K562 (cell line): ENCODE measurements at regions not wholly inside any gene's neighbourhood (a gene's known extent, or its start where the extent isn't known, plus 50 kb on each side); places are given as distances from the start of the nearest gene placed in this dataset.

ENCODE experiments used
- ATAC-seq: fragments of 200-7000 bp; cut with Tn5 transposase; 3 replicates; pipeline ENCODE4 v1.9.1; 2020; ENCODE audit warnings: moderate library complexity
- BruUV-seq: library from RNA; stranded (reverse); fragments of 400-500 nt; replicated peaks from 2 replicates; lab custom pipeline; 2021; lab: Mats Ljungman, UMichigan
- CTCF ChIA-PET: fragments of 300-600 bp; formaldehyde crosslinking; extraction: SDS; loops from one replicate; lab custom pipeline; 2021; ENCODE audit warnings: low intra/inter-chr PET ratio; lab: Yijun Ruan, JAX
- POLR2A ChIA-PET: fragments of 300-600, 350-650 bp; sonication (Branson Sonifier 250); formaldehyde crosslinking; extraction: SDS; loops from one replicate; lab custom pipeline; 2021; ENCODE audit warnings: antibody characterized with exemption, inconsistent platforms; lab: Yijun Ruan, JAX
- DNase-seq, 4 experiments: peaks; one replicate each; pipeline versions ENCODE4 v3.0.0 to v3.0.0-alpha.2; 2011 to 2018; ENCODE audit warnings: low spot score in 3 of 4, mixed read lengths in 3 of 4; ENCODE audit errors: extremely low read depth in 1 of 4
- FAIRE-seq: peaks from 2 replicates; lab custom pipeline; 2011; peaks lifted over from hg19 to GRCh38; lab: Jason Lieb, UNC
- H2AFZ ChIP-seq: 2 replicates; pipeline ENCODE4 v1.6.0; 2011; ENCODE audit warnings: low read depth, low read length, control low read depth, inconsistent platforms
- H3K27ac ChIP-seq: fragments of 200-600 bp; 3 replicates; pipeline ENCODE4 v1.8.0; 2011; ENCODE audit warnings: low read depth, mild to moderate bottlenecking, control low read depth, inconsistent platforms, low read length, moderate library complexity, mixed read lengths; ENCODE audit errors: extremely low read depth
- H3K27me3 ChIP-seq, 2 experiments: fragments of 300-600 bp in 1 of 2; 2 replicates in 1 of 2; 3 replicates in 1 of 2; pipeline versions ENCODE4 v1.6.0 to v1.8.0; 2011; ENCODE audit warnings: inconsistent platforms in 2 of 2, low read length in 2 of 2, mild to moderate bottlenecking in 1 of 2, mixed read lengths in 1 of 2, moderate library complexity in 1 of 2; ENCODE audit not compliant: control insufficient read depth in 2 of 2, insufficient read depth in 2 of 2
- H3K36me3 ChIP-seq: fragments of 300-600 bp; 3 replicates; pipeline ENCODE4 v1.8.0; 2011; ENCODE audit warnings: mild to moderate bottlenecking, low read length, inconsistent platforms; ENCODE audit not compliant: control insufficient read depth, insufficient read depth
- H3K4me1 ChIP-seq, 2 experiments: fragments of 200-600 bp in 1 of 2; replicated peaks in 1 of 2; 2 replicates in 1 of 2; 3 replicates in 1 of 2; pipeline versions ENCODE4 v1.5.1 to v1.8.0; 2011; ENCODE audit warnings: inconsistent platforms in 2 of 2, low read length in 2 of 2, mild to moderate bottlenecking in 1 of 2, mixed read lengths in 1 of 2, moderate library complexity in 1 of 2; ENCODE audit not compliant: control insufficient read depth in 2 of 2, insufficient read depth in 2 of 2
- H3K4me2 ChIP-seq: 2 replicates; pipeline ENCODE4 v1.6.1; 2011; ENCODE audit warnings: low read length, control low read depth, inconsistent platforms, mixed read lengths; ENCODE audit not compliant: insufficient read depth
- H3K4me3 ChIP-seq: fragments of 200-600 bp; sonication (generic), shearing (Covaris generic); 2 replicates; pipeline ENCODE4 v1.5.1; 2016; ENCODE audit warnings: control low read depth, inconsistent platforms
- H3K79me2 ChIP-seq: fragments of 200-600 bp; 3 replicates; pipeline ENCODE4 v1.8.0; 2011; ENCODE audit warnings: low read length, inconsistent platforms; ENCODE audit not compliant: control insufficient read depth, insufficient read depth
- H3K9ac ChIP-seq, 2 experiments: 2 replicates each; pipeline versions ENCODE4 v1.6.0 to v1.6.1; 2011; ENCODE audit warnings: low read depth in 2 of 2, low read length in 2 of 2, control low read depth in 1 of 2, inconsistent platforms in 1 of 2, mild to moderate bottlenecking in 1 of 2, mixed read lengths in 1 of 2; ENCODE audit not compliant: insufficient read depth in 1 of 2
- H3K9me1 ChIP-seq: one replicate; pipeline ENCODE4 v1.6.0; 2011; ENCODE audit warnings: inconsistent platforms, mild to moderate bottlenecking, low read length, moderate library complexity; ENCODE audit not compliant: control insufficient read depth, insufficient read depth
- H3K9me3 ChIP-seq: replicated peaks from 2 replicates; pipeline ENCODE4 v1.5.1; 2011; ENCODE audit warnings: low read depth, low read length, inconsistent platforms; ENCODE audit not compliant: control insufficient read depth, insufficient read depth
- H4K20me1 ChIP-seq: replicated peaks from 2 replicates; pipeline ENCODE4 v1.6.1; 2011; ENCODE audit warnings: low read length, inconsistent platforms, mixed read lengths; ENCODE audit not compliant: control insufficient read depth, insufficient read depth
- ETV1 ChIP-seq: fragments of 450-650 bp; conservative IDR thresholded peaks from 2 replicates; pipeline ENCODE4 v1.6.1; 2016; ENCODE audit warnings: missing genetic modification characterization, control low read depth, low read depth, missing compliant biosample characterization
- ETV5 ChIP-seq: sonication (generic); formaldehyde crosslinking; IDR thresholded peaks from 2 replicates; pipeline ENCODE4 v1.4.0; 2020; ENCODE audit warnings: low read depth, mild to moderate bottlenecking, missing genetic modification reagents
- HDAC2 ChIP-seq: fragments of 450-650 bp; IDR thresholded peaks from 2 replicates; pipeline ENCODE4 v1.6.1; 2016; ENCODE audit warnings: mild to moderate bottlenecking
- KAT2B ChIP-seq: IDR thresholded peaks from one replicate; pipeline ENCODE4 v1.6.1; 2012; ENCODE audit warnings: low read depth, mild to moderate bottlenecking, control low read depth, inconsistent platforms, low read length, moderate library complexity
- MEF2A ChIP-seq: IDR thresholded peaks from 2 replicates; pipeline ENCODE4 v1.6.1; 2011; ENCODE audit warnings: low read depth, mild to moderate bottlenecking, low read length, moderate library complexity; ENCODE audit not compliant: control insufficient read depth
- SIX5 ChIP-seq, 2 experiments: IDR thresholded peaks; 2 replicates each; pipeline ENCODE4 v1.6.1; 2011; ENCODE audit warnings: low read length in 2 of 2, borderline replicate concordance in 1 of 2, low read depth in 1 of 2, mild to moderate bottlenecking in 1 of 2, moderate library complexity in 1 of 2; ENCODE audit not compliant: insufficient read depth in 1 of 2
- SOX6 ChIP-seq: fragments of 450-650 bp; IDR thresholded peaks from 2 replicates; pipeline ENCODE4 v1.6.1; 2014; ENCODE audit warnings: mild to moderate bottlenecking
- ZBED1 ChIP-seq: IDR thresholded peaks from 2 replicates; pipeline ENCODE4 v1.6.1; 2014
- ZNF23 ChIP-seq: fragments of 250-450 bp; sonication (Bioruptor Pico); IDR thresholded peaks from 2 replicates; pipeline ENCODE4 v1.4.0; 2020; ENCODE audit warnings: mild to moderate bottlenecking
- ZNF239 ChIP-seq: fragments of 250-450 bp; sonication (Bioruptor Pico); IDR thresholded peaks from 2 replicates; pipeline ENCODE4 v1.4.0; 2020; ENCODE audit warnings: mild to moderate bottlenecking
- WGBS: fragments of 100-300 bp; shearing (Covaris generic); methylation state at CpG from one replicate; pipeline ENCODE4 v1.1.6; 2016; ENCODE audit warnings: low coverage, mixed read lengths; ENCODE audit not compliant: insufficient coverage; ENCODE audit errors: missing lambda C conversion rate; 5-methylcytosine and 5-hydroxymethylcytosine counted together
- in situ Hi-C: fragments of 300-500 bp; cut with MboI; formaldehyde crosslinking; loops from 4 replicates; pipeline ENCODE4 v1.15.0; 2018; ENCODE audit warnings: inconsistent platforms, mixed read lengths
- intact Hi-C: fragments of 100-400 bp; cut with micrococcal nuclease; formaldehyde crosslinking; loops from 2 replicates; pipeline ENCODE4 v1.14.2; 2022
- TF ChIP-seq, protein P1 (sequence below): fragments of 450-650 bp; IDR thresholded peaks from 2 replicates; pipeline ENCODE4 v1.6.1; 2016; ENCODE audit warnings: antibody characterized with exemption
- TF ChIP-seq, protein P2 (sequence below): sonication (generic); formaldehyde crosslinking; IDR thresholded peaks from 2 replicates; pipeline ENCODE4 v1.8.1; 2023; ENCODE audit warnings: mild to moderate bottlenecking, missing genetic modification reagents
- TF ChIP-seq, protein P3 (sequence below): fragments of 450-650 bp; formaldehyde crosslinking; IDR thresholded peaks from 2 replicates; pipeline ENCODE4 v1.4.0; 2020; ENCODE audit warnings: mild to moderate bottlenecking, moderate library complexity
- TF ChIP-seq, protein P4 (sequence below): fragments of 450-650 bp; IDR thresholded peaks from 2 replicates; pipeline ENCODE4 v1.6.1; 2017; ENCODE audit warnings: mild to moderate bottlenecking, moderate library complexity
- TF ChIP-seq, protein P5 (sequence below), 2 experiments: IDR thresholded peaks; 2 replicates each; pipeline ENCODE4 v1.6.1; 2012; ENCODE audit warnings: improper control_type of control experiment in 2 of 2, low read depth in 2 of 2, low read length in 2 of 2, borderline replicate concordance in 1 of 2

DNA sequence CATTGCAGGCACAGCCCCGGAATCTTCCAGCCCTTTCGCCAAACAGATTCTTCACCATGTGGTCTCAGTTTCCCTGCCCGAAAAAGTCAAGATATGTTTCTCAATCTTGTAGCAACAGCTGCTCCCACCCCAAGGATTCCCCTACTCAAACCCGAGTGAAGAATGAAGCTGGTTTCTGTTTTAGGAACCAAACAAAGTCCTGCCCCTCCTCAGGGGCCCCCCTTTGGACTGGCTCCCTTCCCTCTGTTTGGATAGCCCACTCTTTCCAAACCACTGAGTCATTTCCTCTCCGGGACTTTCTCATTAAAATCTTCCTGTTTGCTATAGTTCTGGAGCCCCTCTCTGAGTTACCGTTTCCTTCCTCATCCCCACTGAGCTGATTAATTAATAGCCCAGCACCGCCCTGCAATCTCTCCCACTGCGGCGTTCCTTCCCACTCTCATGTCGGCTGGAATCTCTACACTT lies 100.9 kb downstream of the TSEN15 start:
- CTCF ChIA-PET = no interaction called here
- Histone ChIP-seq H3K36me3 (no peaks in the 10 kb centered on the region), H3K27ac (no peak overlapping the region), H3K4me2 (no peak overlapping the region), H4K20me1 (no peaks in the 10 kb centered on the region), H3K9me3 (no peaks in the 10 kb centered on the region), H3K9ac (no peak overlapping the region), H3K27me3 (peaks cover 10 to 31% of the 10 kb centered on the region in 2 experiments), H3K9me1 (no peaks in the 10 kb centered on the region), H3K79me2 (no peaks in the 10 kb centered on the region), H3K4me1 (no peaks in the 10 kb centered on the region), H2AFZ (no peak overlapping the region), H3K4me3 (no peak overlapping the region)
- POLR2A ChIA-PET = no interaction called here
- WGBS = under 1% methylated on average over 10 of the region's 10 CpGs
- no TSS peak for BruUV-seq
- FAIRE-seq (no peak), ATAC-seq (no peak), DNase-seq (no peak)
- intact Hi-C loops (no loop called here), in situ Hi-C loops (no loop called here)
- TF ChIP-seq ZNF23 (no peak), ETV1 (tag) (no peak), ETV5 (CRISPR knock-in tag) (no peak), HDAC2 (no peak), KAT2B (no peak), SIX5 (IDR thresholded peaks at IDR 0.05; ENCODE audit: borderline replicate concordance in 1 of 2, insufficient read depth in 1 of 2, low read depth in 1 of 2, low read length in 2 of 2) (no peak), MEF2A (no peak), ZBED1 (no peak), ZNF239 (CRISPR knock-in tag) (no peak), SOX6 (no peak)
- TF ChIP-seq, protein P1, sequence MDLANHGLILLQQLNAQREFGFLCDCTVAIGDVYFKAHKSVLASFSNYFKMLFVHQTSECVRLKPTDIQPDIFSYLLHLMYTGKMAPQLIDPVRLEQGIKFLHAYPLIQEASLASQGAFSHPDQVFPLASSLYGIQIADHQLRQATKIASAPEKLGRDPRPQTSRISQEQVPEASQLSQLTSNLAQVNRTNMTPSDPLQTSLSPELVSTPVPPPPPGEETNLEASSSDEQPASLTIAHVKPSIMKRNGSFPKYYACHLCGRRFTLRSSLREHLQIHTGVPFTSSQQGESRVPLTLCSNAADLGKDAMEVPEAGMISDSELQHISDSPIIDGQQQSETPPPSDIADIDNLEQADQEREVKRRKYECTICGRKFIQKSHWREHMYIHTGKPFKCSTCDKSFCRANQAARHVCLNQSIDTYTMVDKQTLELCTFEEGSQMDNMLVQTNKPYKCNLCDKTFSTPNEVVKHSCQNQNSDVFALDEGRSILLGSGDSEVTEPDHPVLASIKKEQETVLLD = no peak
- TF ChIP-seq, protein P2, sequence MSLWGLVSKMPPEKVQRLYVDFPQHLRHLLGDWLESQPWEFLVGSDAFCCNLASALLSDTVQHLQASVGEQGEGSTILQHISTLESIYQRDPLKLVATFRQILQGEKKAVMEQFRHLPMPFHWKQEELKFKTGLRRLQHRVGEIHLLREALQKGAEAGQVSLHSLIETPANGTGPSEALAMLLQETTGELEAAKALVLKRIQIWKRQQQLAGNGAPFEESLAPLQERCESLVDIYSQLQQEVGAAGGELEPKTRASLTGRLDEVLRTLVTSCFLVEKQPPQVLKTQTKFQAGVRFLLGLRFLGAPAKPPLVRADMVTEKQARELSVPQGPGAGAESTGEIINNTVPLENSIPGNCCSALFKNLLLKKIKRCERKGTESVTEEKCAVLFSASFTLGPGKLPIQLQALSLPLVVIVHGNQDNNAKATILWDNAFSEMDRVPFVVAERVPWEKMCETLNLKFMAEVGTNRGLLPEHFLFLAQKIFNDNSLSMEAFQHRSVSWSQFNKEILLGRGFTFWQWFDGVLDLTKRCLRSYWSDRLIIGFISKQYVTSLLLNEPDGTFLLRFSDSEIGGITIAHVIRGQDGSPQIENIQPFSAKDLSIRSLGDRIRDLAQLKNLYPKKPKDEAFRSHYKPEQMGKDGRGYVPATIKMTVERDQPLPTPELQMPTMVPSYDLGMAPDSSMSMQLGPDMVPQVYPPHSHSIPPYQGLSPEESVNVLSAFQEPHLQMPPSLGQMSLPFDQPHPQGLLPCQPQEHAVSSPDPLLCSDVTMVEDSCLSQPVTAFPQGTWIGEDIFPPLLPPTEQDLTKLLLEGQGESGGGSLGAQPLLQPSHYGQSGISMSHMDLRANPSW (CRISPR knock-in tag) = no peak
- TF ChIP-seq, protein P3, sequence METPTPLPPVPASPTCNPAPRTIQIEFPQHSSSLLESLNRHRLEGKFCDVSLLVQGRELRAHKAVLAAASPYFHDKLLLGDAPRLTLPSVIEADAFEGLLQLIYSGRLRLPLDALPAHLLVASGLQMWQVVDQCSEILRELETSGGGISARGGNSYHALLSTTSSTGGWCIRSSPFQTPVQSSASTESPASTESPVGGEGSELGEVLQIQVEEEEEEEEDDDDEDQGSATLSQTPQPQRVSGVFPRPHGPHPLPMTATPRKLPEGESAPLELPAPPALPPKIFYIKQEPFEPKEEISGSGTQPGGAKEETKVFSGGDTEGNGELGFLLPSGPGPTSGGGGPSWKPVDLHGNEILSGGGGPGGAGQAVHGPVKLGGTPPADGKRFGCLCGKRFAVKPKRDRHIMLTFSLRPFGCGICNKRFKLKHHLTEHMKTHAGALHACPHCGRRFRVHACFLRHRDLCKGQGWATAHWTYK = no peak
- TF ChIP-seq, protein P4, sequence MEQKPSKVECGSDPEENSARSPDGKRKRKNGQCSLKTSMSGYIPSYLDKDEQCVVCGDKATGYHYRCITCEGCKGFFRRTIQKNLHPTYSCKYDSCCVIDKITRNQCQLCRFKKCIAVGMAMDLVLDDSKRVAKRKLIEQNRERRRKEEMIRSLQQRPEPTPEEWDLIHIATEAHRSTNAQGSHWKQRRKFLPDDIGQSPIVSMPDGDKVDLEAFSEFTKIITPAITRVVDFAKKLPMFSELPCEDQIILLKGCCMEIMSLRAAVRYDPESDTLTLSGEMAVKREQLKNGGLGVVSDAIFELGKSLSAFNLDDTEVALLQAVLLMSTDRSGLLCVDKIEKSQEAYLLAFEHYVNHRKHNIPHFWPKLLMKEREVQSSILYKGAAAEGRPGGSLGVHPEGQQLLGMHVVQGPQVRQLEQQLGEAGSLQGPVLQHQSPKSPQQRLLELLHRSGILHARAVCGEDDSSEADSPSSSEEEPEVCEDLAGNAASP = no peak
- TF ChIP-seq, protein P5, sequence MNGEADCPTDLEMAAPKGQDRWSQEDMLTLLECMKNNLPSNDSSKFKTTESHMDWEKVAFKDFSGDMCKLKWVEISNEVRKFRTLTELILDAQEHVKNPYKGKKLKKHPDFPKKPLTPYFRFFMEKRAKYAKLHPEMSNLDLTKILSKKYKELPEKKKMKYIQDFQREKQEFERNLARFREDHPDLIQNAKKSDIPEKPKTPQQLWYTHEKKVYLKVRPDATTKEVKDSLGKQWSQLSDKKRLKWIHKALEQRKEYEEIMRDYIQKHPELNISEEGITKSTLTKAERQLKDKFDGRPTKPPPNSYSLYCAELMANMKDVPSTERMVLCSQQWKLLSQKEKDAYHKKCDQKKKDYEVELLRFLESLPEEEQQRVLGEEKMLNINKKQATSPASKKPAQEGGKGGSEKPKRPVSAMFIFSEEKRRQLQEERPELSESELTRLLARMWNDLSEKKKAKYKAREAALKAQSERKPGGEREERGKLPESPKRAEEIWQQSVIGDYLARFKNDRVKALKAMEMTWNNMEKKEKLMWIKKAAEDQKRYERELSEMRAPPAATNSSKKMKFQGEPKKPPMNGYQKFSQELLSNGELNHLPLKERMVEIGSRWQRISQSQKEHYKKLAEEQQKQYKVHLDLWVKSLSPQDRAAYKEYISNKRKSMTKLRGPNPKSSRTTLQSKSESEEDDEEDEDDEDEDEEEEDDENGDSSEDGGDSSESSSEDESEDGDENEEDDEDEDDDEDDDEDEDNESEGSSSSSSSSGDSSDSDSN (IDR thresholded peaks at IDR 0.05; ENCODE audit: borderline replicate concordance in 1 of 2, low read depth in 2 of 2, low read length in 2 of 2) = no peak
